Liver (tissue), 8 donors: ENCODE measurements at regions not wholly inside any gene's neighbourhood (a gene's known extent, or its start where the extent isn't known, plus 50 kb on each side); places are given as distances from the start of the nearest gene placed in this dataset.

Experiments used
- DNase-seq: peaks from one replicate; pipeline ENCODE4 v3.0.0-alpha.2; 2017; ENCODE audit warnings: low spot score
- H3K27ac ChIP-seq, 2 donors: one replicate each; pipeline ENCODE4 v1.7.0; 2013; ENCODE audit warnings: inconsistent platforms in 2 of 2, low read length in 2 of 2, control low read depth in 1 of 2, low read depth in 1 of 2, mild to moderate bottlenecking in 1 of 2
- H3K27me3 ChIP-seq, 4 donors: one replicate each; pipeline versions ENCODE4 v1.6.1 to v1.7.0; 2013; ENCODE audit warnings: low read length in 3 of 4, inconsistent platforms in 1 of 4, mild to moderate bottlenecking in 1 of 4, moderate library complexity in 1 of 4; ENCODE audit not compliant: control insufficient read depth in 4 of 4, insufficient read depth in 4 of 4
- H3K36me3 ChIP-seq, 4 donors: one replicate each; pipeline versions ENCODE4 v1.6.1 to v1.7.0; 2013; ENCODE audit warnings: low read length in 3 of 4, mild to moderate bottlenecking in 3 of 4, low read depth in 1 of 4, moderate library complexity in 1 of 4; ENCODE audit not compliant: control insufficient read depth in 4 of 4, insufficient read depth in 3 of 4
- H3K4me1 ChIP-seq, 4 donors: one replicate each; pipeline versions ENCODE4 v1.6.1 to v1.7.0; 2013; ENCODE audit warnings: low read length in 3 of 4, mild to moderate bottlenecking in 3 of 4, moderate library complexity in 1 of 4; ENCODE audit not compliant: control insufficient read depth in 4 of 4, insufficient read depth in 4 of 4
- H3K4me3 ChIP-seq, 3 donors: one replicate each; pipeline versions ENCODE4 v1.6.1 to v1.7.0; 2013; ENCODE audit warnings: low read length in 3 of 3, control low read depth in 1 of 3, low read depth in 1 of 3, mild to moderate bottlenecking in 1 of 3
- H3K9ac ChIP-seq, 2 donors: one replicate each; pipeline ENCODE4 v1.7.0; 2013; ENCODE audit warnings: low read length in 2 of 2, mild to moderate bottlenecking in 2 of 2, moderate library complexity in 2 of 2, control low read depth in 1 of 2, low read depth in 1 of 2
- H3K9me3 ChIP-seq, 4 donors: one replicate each; pipeline versions ENCODE4 v1.6.1 to v1.7.0; 2013; ENCODE audit warnings: low read length in 3 of 4; ENCODE audit not compliant: control insufficient read depth in 4 of 4
- EGR1 ChIP-seq, 2 donors: IDR thresholded peaks; 2 replicates each; pipeline ENCODE4 v1.6.1; 2016 to 2018; ENCODE audit warnings: antibody characterized with exemption in 2 of 2, low read depth in 2 of 2
- FOXA1 ChIP-seq: IDR thresholded peaks from 2 replicates; pipeline ENCODE4 v1.6.1; 2016; ENCODE audit warnings: antibody characterized with exemption
- FOXA2 ChIP-seq: IDR thresholded peaks from 2 replicates; pipeline ENCODE4 v1.6.1; 2016; ENCODE audit warnings: antibody characterized with exemption
- GABPA ChIP-seq, 2 donors: IDR thresholded peaks in 1 of 2; conservative IDR thresholded peaks in 1 of 2; 2 replicates each; pipeline ENCODE4 v1.6.1; 2016; ENCODE audit warnings: antibody characterized with exemption in 2 of 2, mild to moderate bottlenecking in 1 of 2, moderate library complexity in 1 of 2
- HNF4A ChIP-seq, 2 donors: conservative IDR thresholded peaks; 2 replicates each; pipeline ENCODE4 v1.6.1; 2016; ENCODE audit warnings: antibody characterized with exemption in 2 of 2, mild to moderate bottlenecking in 2 of 2
- HNF4G ChIP-seq: IDR thresholded peaks from 2 replicates; pipeline ENCODE4 v1.6.1; 2016; ENCODE audit warnings: antibody characterized with exemption
- JUND ChIP-seq, 2 donors: IDR thresholded peaks; 2 replicates each; pipeline ENCODE4 v1.6.1; 2016; ENCODE audit warnings: antibody characterized with exemption in 2 of 2
- NR2F2 ChIP-seq: IDR thresholded peaks from 2 replicates; pipeline ENCODE4 v1.6.1; 2016; ENCODE audit warnings: antibody characterized with exemption
- RAD21 ChIP-seq, 2 donors: IDR thresholded peaks; 2 replicates each; pipeline ENCODE4 v1.6.1; 2016; ENCODE audit warnings: antibody characterized with exemption in 2 of 2, mild to moderate bottlenecking in 2 of 2
- RXRA ChIP-seq, 2 donors: IDR thresholded peaks; 2 replicates each; pipeline ENCODE4 v1.6.1; 2017 to 2018; ENCODE audit warnings: antibody characterized with exemption in 2 of 2, mild to moderate bottlenecking in 1 of 2
- SP1 ChIP-seq: IDR thresholded peaks from 2 replicates; pipeline ENCODE4 v1.6.1; 2018; ENCODE audit warnings: antibody characterized with exemption, mild to moderate bottlenecking
- TAF1 ChIP-seq: conservative IDR thresholded peaks from 2 replicates; pipeline ENCODE4 v1.6.1; 2016; ENCODE audit warnings: antibody characterized with exemption, mild to moderate bottlenecking
- YY1 ChIP-seq: IDR thresholded peaks from 2 replicates; pipeline ENCODE4 v1.6.1; 2016; ENCODE audit warnings: antibody characterized with exemption, mild to moderate bottlenecking
- WGBS: extraction: QIAGEN DNeasy Blood & Tissue Kit; methylation state at CpG from one replicate; pipeline ENCODE4 v1.1.7; 2013; 5-methylcytosine and 5-hydroxymethylcytosine counted together
- TF ChIP-seq, protein P1 (sequence below): IDR thresholded peaks from 2 replicates; pipeline ENCODE4 v1.6.1; 2016; ENCODE audit warnings: antibody characterized with exemption
- TF ChIP-seq, protein P2 (sequence below): fragments of 150-350 bp; IDR thresholded peaks from 2 replicates; pipeline ENCODE4 v1.5.1; 2017; ENCODE audit warnings: improper control_type of control experiment, low read depth, low read length; ENCODE audit not compliant: missing input control
- TF ChIP-seq, protein P3 (sequence below): IDR thresholded peaks from 2 replicates; pipeline ENCODE4 v1.6.1; 2016; ENCODE audit warnings: antibody characterized with exemption, mild to moderate bottlenecking
- TF ChIP-seq, protein P4 (sequence below): IDR thresholded peaks from 2 replicates; pipeline ENCODE4 v1.6.1; 2016; ENCODE audit warnings: antibody characterized with exemption
- TF ChIP-seq, protein P5 (sequence below): IDR thresholded peaks from 2 replicates; pipeline ENCODE4 v1.6.1; 2016; ENCODE audit warnings: antibody characterized with exemption
- donor health status: healthy.
- donor health status: healthy.
- donor health status: healthy.
- donor health status: healthy.
- donor health status: healthy.

DNA sequence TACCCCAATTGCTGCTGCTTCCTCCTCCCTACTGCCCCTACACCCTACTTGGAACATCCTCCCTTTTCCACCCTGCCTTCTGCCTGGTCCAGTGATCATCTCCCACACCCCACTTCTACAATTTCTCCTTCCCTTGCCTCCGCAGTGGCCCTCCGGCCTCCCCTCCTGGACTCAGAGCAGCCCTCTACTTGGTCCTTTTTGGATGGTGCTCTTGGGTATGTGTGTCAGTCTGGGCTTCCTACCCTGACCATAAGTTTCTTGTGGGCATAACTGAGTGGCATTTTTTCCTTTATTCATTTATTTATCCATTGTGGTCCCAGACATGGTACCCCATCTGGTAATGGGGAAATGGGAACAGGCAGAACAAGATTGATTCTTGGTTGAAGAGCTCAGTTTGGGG lies 111.4 kb upstream of the NAV2 start:
- Histone ChIP-seq H3K9me3 (no peaks in the 10 kb centered on the region), H3K4me1 (peaks cover 3 to 10% (median 6%) of the 10 kb centered on the region in 4 donors), H3K27me3 (no peaks in the 10 kb centered on the region), H3K27ac (no peak overlapping the region), H3K4me3 (no peak overlapping the region), H3K9ac (no peak overlapping the region), H3K36me3 (no peaks in the 10 kb centered on the region)
- TF ChIP-seq, protein P1, sequence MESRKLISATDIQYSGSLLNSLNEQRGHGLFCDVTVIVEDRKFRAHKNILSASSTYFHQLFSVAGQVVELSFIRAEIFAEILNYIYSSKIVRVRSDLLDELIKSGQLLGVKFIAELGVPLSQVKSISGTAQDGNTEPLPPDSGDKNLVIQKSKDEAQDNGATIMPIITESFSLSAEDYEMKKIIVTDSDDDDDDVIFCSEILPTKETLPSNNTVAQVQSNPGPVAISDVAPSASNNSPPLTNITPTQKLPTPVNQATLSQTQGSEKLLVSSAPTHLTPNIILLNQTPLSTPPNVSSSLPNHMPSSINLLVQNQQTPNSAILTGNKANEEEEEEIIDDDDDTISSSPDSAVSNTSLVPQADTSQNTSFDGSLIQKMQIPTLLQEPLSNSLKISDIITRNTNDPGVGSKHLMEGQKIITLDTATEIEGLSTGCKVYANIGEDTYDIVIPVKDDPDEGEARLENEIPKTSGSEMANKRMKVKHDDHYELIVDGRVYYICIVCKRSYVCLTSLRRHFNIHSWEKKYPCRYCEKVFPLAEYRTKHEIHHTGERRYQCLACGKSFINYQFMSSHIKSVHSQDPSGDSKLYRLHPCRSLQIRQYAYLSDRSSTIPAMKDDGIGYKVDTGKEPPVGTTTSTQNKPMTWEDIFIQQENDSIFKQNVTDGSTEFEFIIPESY, result no peak
- no peak for TF ChIP-seq SP1
- no peak for TF ChIP-seq YY1
- no peak for TF ChIP-seq FOXA1
- no peak for TF ChIP-seq RAD21 (IDR thresholded peaks at IDR 0.05)
- TF ChIP-seq TAF1, result no peak
- TF ChIP-seq, protein P2, sequence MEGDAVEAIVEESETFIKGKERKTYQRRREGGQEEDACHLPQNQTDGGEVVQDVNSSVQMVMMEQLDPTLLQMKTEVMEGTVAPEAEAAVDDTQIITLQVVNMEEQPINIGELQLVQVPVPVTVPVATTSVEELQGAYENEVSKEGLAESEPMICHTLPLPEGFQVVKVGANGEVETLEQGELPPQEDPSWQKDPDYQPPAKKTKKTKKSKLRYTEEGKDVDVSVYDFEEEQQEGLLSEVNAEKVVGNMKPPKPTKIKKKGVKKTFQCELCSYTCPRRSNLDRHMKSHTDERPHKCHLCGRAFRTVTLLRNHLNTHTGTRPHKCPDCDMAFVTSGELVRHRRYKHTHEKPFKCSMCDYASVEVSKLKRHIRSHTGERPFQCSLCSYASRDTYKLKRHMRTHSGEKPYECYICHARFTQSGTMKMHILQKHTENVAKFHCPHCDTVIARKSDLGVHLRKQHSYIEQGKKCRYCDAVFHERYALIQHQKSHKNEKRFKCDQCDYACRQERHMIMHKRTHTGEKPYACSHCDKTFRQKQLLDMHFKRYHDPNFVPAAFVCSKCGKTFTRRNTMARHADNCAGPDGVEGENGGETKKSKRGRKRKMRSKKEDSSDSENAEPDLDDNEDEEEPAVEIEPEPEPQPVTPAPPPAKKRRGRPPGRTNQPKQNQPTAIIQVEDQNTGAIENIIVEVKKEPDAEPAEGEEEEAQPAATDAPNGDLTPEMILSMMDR, result no peak
- TF ChIP-seq, protein P3, sequence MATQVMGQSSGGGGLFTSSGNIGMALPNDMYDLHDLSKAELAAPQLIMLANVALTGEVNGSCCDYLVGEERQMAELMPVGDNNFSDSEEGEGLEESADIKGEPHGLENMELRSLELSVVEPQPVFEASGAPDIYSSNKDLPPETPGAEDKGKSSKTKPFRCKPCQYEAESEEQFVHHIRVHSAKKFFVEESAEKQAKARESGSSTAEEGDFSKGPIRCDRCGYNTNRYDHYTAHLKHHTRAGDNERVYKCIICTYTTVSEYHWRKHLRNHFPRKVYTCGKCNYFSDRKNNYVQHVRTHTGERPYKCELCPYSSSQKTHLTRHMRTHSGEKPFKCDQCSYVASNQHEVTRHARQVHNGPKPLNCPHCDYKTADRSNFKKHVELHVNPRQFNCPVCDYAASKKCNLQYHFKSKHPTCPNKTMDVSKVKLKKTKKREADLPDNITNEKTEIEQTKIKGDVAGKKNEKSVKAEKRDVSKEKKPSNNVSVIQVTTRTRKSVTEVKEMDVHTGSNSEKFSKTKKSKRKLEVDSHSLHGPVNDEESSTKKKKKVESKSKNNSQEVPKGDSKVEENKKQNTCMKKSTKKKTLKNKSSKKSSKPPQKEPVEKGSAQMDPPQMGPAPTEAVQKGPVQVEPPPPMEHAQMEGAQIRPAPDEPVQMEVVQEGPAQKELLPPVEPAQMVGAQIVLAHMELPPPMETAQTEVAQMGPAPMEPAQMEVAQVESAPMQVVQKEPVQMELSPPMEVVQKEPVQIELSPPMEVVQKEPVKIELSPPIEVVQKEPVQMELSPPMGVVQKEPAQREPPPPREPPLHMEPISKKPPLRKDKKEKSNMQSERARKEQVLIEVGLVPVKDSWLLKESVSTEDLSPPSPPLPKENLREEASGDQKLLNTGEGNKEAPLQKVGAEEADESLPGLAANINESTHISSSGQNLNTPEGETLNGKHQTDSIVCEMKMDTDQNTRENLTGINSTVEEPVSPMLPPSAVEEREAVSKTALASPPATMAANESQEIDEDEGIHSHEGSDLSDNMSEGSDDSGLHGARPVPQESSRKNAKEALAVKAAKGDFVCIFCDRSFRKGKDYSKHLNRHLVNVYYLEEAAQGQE, result no peak
- TF ChIP-seq JUND (IDR thresholded peaks at IDR 0.05), result no peak
- no peak for TF ChIP-seq HNF4G
- TF ChIP-seq GABPA (IDR thresholded peaks at IDR 0.05 in 1 of 2, conservative IDR thresholded peaks at IDR 0.05 in 1 of 2), result no peak
- no peak for TF ChIP-seq RXRA (IDR thresholded peaks at IDR 0.05)
- no peak for TF ChIP-seq FOXA2
- TF ChIP-seq, protein P4, sequence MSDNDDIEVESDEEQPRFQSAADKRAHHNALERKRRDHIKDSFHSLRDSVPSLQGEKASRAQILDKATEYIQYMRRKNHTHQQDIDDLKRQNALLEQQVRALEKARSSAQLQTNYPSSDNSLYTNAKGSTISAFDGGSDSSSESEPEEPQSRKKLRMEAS, result no peak
- TF ChIP-seq EGR1 (IDR thresholded peaks at IDR 0.05; ENCODE audit: low read depth in 2 of 2), result no peak
- no peak for TF ChIP-seq NR2F2
- no peak for TF ChIP-seq HNF4A (conservative IDR thresholded peaks at IDR 0.05)
- TF ChIP-seq, protein P5, sequence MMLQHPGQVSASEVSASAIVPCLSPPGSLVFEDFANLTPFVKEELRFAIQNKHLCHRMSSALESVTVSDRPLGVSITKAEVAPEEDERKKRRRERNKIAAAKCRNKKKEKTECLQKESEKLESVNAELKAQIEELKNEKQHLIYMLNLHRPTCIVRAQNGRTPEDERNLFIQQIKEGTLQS, result no peak
- 94% methylated on average over 2 of the region's 2 CpGs for WGBS
- DNase-seq, result no peak
